Loucy (cell line): ENCODE measurements at regions not wholly inside any gene's neighbourhood (a gene's known extent, or its start where the extent isn't known, plus 50 kb on each side); places are given as distances from the start of the nearest gene placed in this dataset.

Source experiments
- H2AFZ ChIP-seq: fragments of 200-600 bp; sonication (generic); 2 replicates; pipeline ENCODE4 v1.6.0; 2016; ENCODE audit warnings: antibody characterized with exemption, mild to moderate bottlenecking, low read length, moderate library complexity
- H3F3A ChIP-seq: fragments of 200-600 bp; 2 replicates; pipeline ENCODE4 v1.6.0; 2016; ENCODE audit warnings: antibody characterized with exemption, low read depth, mild to moderate bottlenecking
- H3K27me3 ChIP-seq: fragments of 200-600 bp; sonication (generic); 2 replicates; pipeline ENCODE4 v1.6.1; 2014; ENCODE audit warnings: low read length, mild to moderate bottlenecking; ENCODE audit not compliant: insufficient read depth, poor library complexity, severe bottlenecking
- H3K36me3 ChIP-seq: fragments of 200-600 bp; sonication (generic); 2 replicates; pipeline ENCODE4 v1.6.1; 2016; ENCODE audit warnings: low read length; ENCODE audit not compliant: insufficient read depth
- H3K4me1 ChIP-seq: fragments of 200-600 bp; sonication (generic); 2 replicates; pipeline ENCODE4 v1.5.1; 2014; ENCODE audit warnings: low read length, mild to moderate bottlenecking; ENCODE audit not compliant: insufficient read depth, poor library complexity, severe bottlenecking
- H3K4me2 ChIP-seq: fragments of 200-600 bp; sonication (generic); 2 replicates; pipeline ENCODE4 v1.6.0; 2014; ENCODE audit warnings: antibody characterized with exemption, low read length, low read depth, mild to moderate bottlenecking; ENCODE audit not compliant: poor library complexity, severe bottlenecking
- H3K4me3 ChIP-seq: fragments of 200-600 bp; sonication (generic); 2 replicates; pipeline ENCODE4 v1.5.1; 2014; ENCODE audit warnings: low read length, mild to moderate bottlenecking, mixed read lengths; ENCODE audit not compliant: poor library complexity, severe bottlenecking
- H3K79me2 ChIP-seq: fragments of 200-600 bp; sonication (generic); 2 replicates; pipeline ENCODE4 v1.6.1; 2014; ENCODE audit warnings: low read length; ENCODE audit not compliant: insufficient read depth
- H3K9ac ChIP-seq: fragments of 200-600 bp; sonication (generic); 2 replicates; pipeline ENCODE4 v1.6.0; 2014; ENCODE audit warnings: mild to moderate bottlenecking, low read depth, low read length, moderate library complexity; ENCODE audit not compliant: poor library complexity, severe bottlenecking
- H3K9me2 ChIP-seq: fragments of 200-600 bp; sonication (generic); replicated peaks from 2 replicates; pipeline ENCODE4 v1.6.1; 2016; ENCODE audit warnings: low read depth, low read length, mixed read lengths
- H3K9me3 ChIP-seq: fragments of 200-600 bp; sonication (generic); 2 replicates; pipeline ENCODE4 v1.6.1; 2014; ENCODE audit warnings: mild to moderate bottlenecking, antibody characterized with exemption, low read length, low read depth; ENCODE audit not compliant: insufficient read depth
- H4K20me1 ChIP-seq: fragments of 200-600 bp; sonication (generic); 2 replicates; pipeline ENCODE4 v1.6.0; 2014; ENCODE audit warnings: antibody characterized with exemption, low read length, mild to moderate bottlenecking; ENCODE audit not compliant: insufficient read depth, poor library complexity, severe bottlenecking
- CTCF ChIP-seq: fragments of 200-600 bp; sonication (generic); conservative IDR thresholded peaks from 2 replicates; pipeline ENCODE4 v1.5.1; 2014; ENCODE audit warnings: mild to moderate bottlenecking, antibody characterized with exemption, low read length
- EZH2phosphoT487 ChIP-seq: fragments of 200-600 bp; IDR thresholded peaks from 2 replicates; pipeline ENCODE4 v1.6.1; 2018; ENCODE audit warnings: antibody characterized with exemption, mild to moderate bottlenecking, moderate library complexity, borderline replicate concordance

- no peaks in the 10 kb centered on the region for H3K9me2 ChIP-seq
- no peak for TF ChIP-seq CTCF
- no peak for TF ChIP-seq EZH2phosphoT487
- no peaks in the 10 kb centered on the region for H3K27me3 ChIP-seq
- H3K9me3 ChIP-seq = no peaks in the 10 kb centered on the region
- H2AFZ ChIP-seq = no peak overlapping the region
- H3K4me3 ChIP-seq = no peak overlapping the region
- no peaks in the 10 kb centered on the region for H3K4me1 ChIP-seq
- H4K20me1 ChIP-seq = no peaks in the 10 kb centered on the region
- H3K9ac ChIP-seq = no peak overlapping the region
- H3K36me3 ChIP-seq = no peaks in the 10 kb centered on the region
- no peaks in the 10 kb centered on the region for H3K79me2 ChIP-seq
- no peak overlapping the region for H3K4me2 ChIP-seq
- no peaks in the 10 kb centered on the region for H3F3A ChIP-seq
Observed at GRCh38 chr5:67941614-67942401, 273.7 kb upstream of the PIK3R1 start.

- H3K9me2 ChIP-seq = no peaks in the 10 kb centered on the region
- H3K9me3 ChIP-seq = peaks cover 2% of the 10 kb centered on the region; the same call in 1 of the 2 replicates
- H4K20me1 ChIP-seq = no peaks in the 10 kb centered on the region
- no peak overlapping the region for H2AFZ ChIP-seq
- no peaks in the 10 kb centered on the region for H3K27me3 ChIP-seq
- TF ChIP-seq CTCF (no peak), EZH2phosphoT487 (no peak)
- H3K4me1 ChIP-seq = no peaks in the 10 kb centered on the region
- no peak overlapping the region for H3K9ac ChIP-seq
- H3K4me3 ChIP-seq = no peak overlapping the region
- H3K4me2 ChIP-seq = no peak overlapping the region
- no peaks in the 10 kb centered on the region for H3F3A ChIP-seq
- no peaks in the 10 kb centered on the region for H3K36me3 ChIP-seq
- H3K79me2 ChIP-seq = no peaks in the 10 kb centered on the region
Observed at GRCh38 chr5:67935908-67936566, 279.5 kb upstream of the PIK3R1 start.

- H4K20me1 ChIP-seq = no peaks in the 10 kb centered on the region
- TF ChIP-seq CTCF (no peak), EZH2phosphoT487 (no peak)
- no peaks in the 10 kb centered on the region for H3F3A ChIP-seq
- no peaks in the 10 kb centered on the region for H3K4me1 ChIP-seq
- H3K4me3 ChIP-seq = no peak overlapping the region
- H3K9ac ChIP-seq = no peak overlapping the region
- H3K4me2 ChIP-seq = no peak overlapping the region
- peaks cover 4% of the 10 kb centered on the region; the same call in 1 of the 2 replicates for H3K9me3 ChIP-seq
- H3K36me3 ChIP-seq = no peaks in the 10 kb centered on the region
- no peaks in the 10 kb centered on the region for H3K27me3 ChIP-seq
- no peaks in the 10 kb centered on the region for H3K79me2 ChIP-seq
- H2AFZ ChIP-seq = no peak overlapping the region
- no peaks in the 10 kb centered on the region for H3K9me2 ChIP-seq
Observed at GRCh38 chr5:67934976-67935375, 280.6 kb upstream of the PIK3R1 start.
